ENCODE measurements at regions not wholly inside any gene's neighbourhood (a gene's known extent, or its start where the extent isn't known, plus 50 kb on each side); places are given as distances from the start of the nearest gene placed in this dataset.

GRCh38 chr18:76647322-76647721 lies 152.3 kb upstream of the ZNF516 start:
- Histone ChIP-seq H3K4me2 (ENCODE audit: low read length) (no peak overlapping the region), H3K4me3 (ENCODE audit: low read depth, low read length, poor library complexity, severe bottlenecking) (no peak overlapping the region), H3K4me1 (ENCODE audit: insufficient read depth, low read length, severe bottlenecking) (no peaks in the 10 kb centered on the region), H3K9ac (ENCODE audit: low read length) (no peak overlapping the region), H4K20me1 (ENCODE audit: insufficient read depth, low read length) (no peaks in the 10 kb centered on the region), H3K27ac (ENCODE audit: low read depth, low read length, poor library complexity, severe bottlenecking) (no peak overlapping the region), H3K27me3 (ENCODE audit: insufficient read depth, low read length) (no peaks in the 10 kb centered on the region), H3K79me2 (ENCODE audit: insufficient read depth, low read length) (no peaks in the 10 kb centered on the region), H2AFZ (ENCODE audit: low read length) (no peak overlapping the region), H3F3A (ENCODE audit: insufficient read depth, low read length) (no peaks in the 10 kb centered on the region), H3K9me3 (ENCODE audit: low read length) (no peaks in the 10 kb centered on the region), H3K9me2 (ENCODE audit: low read depth, low read length) (no peaks in the 10 kb centered on the region), H3K36me3 (ENCODE audit: insufficient read depth, low read length) (no peaks in the 10 kb centered on the region)
- TF ChIP-seq EZH2 (IDR thresholded peaks at IDR 0.05; ENCODE audit: borderline replicate concordance, low read length) = no peak
- no peak for TF ChIP-seq CTCF (IDR thresholded peaks at IDR 0.05; ENCODE audit: low read length)

GRCh38 chr18:76644580-76644979 lies 149.5 kb upstream of the ZNF516 start:
- no peak for TF ChIP-seq EZH2 (IDR thresholded peaks at IDR 0.05; ENCODE audit: borderline replicate concordance, low read length)
- TF ChIP-seq CTCF (IDR thresholded peaks at IDR 0.05; ENCODE audit: low read length) = no peak

GRCh38 chr18:76643996-76644395 lies 149.0 kb upstream of the ZNF516 start:
- Histone ChIP-seq H4K20me1 (ENCODE audit: insufficient read depth, low read length) (no peaks in the 10 kb centered on the region), H3K27ac (ENCODE audit: low read depth, low read length, poor library complexity, severe bottlenecking) (no peak overlapping the region), H3K36me3 (ENCODE audit: insufficient read depth, low read length) (no peaks in the 10 kb centered on the region), H3K9me2 (ENCODE audit: low read depth, low read length) (no peaks in the 10 kb centered on the region), H3K79me2 (ENCODE audit: insufficient read depth, low read length) (no peaks in the 10 kb centered on the region), H3K27me3 (ENCODE audit: insufficient read depth, low read length) (no peaks in the 10 kb centered on the region), H3K9me3 (ENCODE audit: low read length) (no peaks in the 10 kb centered on the region), H3K4me1 (ENCODE audit: insufficient read depth, low read length, severe bottlenecking) (no peaks in the 10 kb centered on the region), H3K4me2 (ENCODE audit: low read length) (no peak overlapping the region), H3K4me3 (ENCODE audit: low read depth, low read length, poor library complexity, severe bottlenecking) (no peak overlapping the region), H2AFZ (ENCODE audit: low read length) (no peak overlapping the region), H3F3A (ENCODE audit: insufficient read depth, low read length) (no peaks in the 10 kb centered on the region), H3K9ac (ENCODE audit: low read length) (no peak overlapping the region)
- TF ChIP-seq CTCF (IDR thresholded peaks at IDR 0.05; ENCODE audit: low read length) = no peak
- no peak for TF ChIP-seq EZH2 (IDR thresholded peaks at IDR 0.05; ENCODE audit: borderline replicate concordance, low read length)

More at GRCh38 chr18:76644580-76644979, 149.5 kb upstream of the ZNF516 start:
- H3K4me2 ChIP-seq (ENCODE audit: low read length) = no peak overlapping the region
- H3K79me2 ChIP-seq (ENCODE audit: insufficient read depth, low read length) = no peaks in the 10 kb centered on the region
- H3K27ac ChIP-seq (ENCODE audit: low read depth, low read length, poor library complexity, severe bottlenecking) = no peak overlapping the region
- H3F3A ChIP-seq (ENCODE audit: insufficient read depth, low read length) = no peaks in the 10 kb centered on the region
- H2AFZ ChIP-seq (ENCODE audit: low read length) = no peak overlapping the region
- H4K20me1 ChIP-seq (ENCODE audit: insufficient read depth, low read length) = no peaks in the 10 kb centered on the region
- H3K36me3 ChIP-seq (ENCODE audit: insufficient read depth, low read length) = no peaks in the 10 kb centered on the region
- H3K4me1 ChIP-seq (ENCODE audit: insufficient read depth, low read length, severe bottlenecking) = no peaks in the 10 kb centered on the region
- no peak overlapping the region for H3K4me3 ChIP-seq (ENCODE audit: low read depth, low read length, poor library complexity, severe bottlenecking)
- H3K27me3 ChIP-seq (ENCODE audit: insufficient read depth, low read length) = no peaks in the 10 kb centered on the region
- H3K9ac ChIP-seq (ENCODE audit: low read length) = no peak overlapping the region
- H3K9me2 ChIP-seq (ENCODE audit: low read depth, low read length) = no peaks in the 10 kb centered on the region
- H3K9me3 ChIP-seq (ENCODE audit: low read length) = no peaks in the 10 kb centered on the region
